ENCODE measurements at regions not wholly inside any gene's neighbourhood (a gene's known extent, or its start where the extent isn't known, plus 50 kb on each side); places are given as distances from the start of the nearest gene placed in this dataset.
"Not testable (repeated sequence)": the region's sequence is repeated elsewhere in the genome, so short reads cannot be mapped to it uniquely, and the experiment has no call there.

GRCh38 chr12:97801471-97802059 is 339.0 kb downstream of the RMST start:
- no peak for DNase-seq

DNA sequence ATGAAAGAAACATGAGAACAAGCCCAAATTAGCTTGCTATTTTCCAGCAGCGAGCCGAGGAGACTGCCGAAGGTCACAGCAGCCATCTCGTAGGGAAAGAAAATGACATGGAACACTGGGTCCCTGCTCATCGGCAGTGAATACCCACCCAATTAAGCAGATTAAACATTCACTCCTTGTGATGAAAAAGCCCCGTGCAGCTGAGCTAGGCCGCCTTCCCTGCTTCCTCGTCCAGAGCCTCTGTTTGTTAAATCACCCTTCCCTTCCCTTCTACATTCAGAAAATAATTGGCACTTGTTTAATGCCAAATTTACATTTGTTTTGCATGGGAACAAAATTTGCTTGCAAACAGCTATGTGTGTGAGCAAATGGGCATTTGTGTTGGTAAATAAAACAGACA is 342.5 kb downstream of the RMST start:
- no peak for DNase-seq

DNA sequence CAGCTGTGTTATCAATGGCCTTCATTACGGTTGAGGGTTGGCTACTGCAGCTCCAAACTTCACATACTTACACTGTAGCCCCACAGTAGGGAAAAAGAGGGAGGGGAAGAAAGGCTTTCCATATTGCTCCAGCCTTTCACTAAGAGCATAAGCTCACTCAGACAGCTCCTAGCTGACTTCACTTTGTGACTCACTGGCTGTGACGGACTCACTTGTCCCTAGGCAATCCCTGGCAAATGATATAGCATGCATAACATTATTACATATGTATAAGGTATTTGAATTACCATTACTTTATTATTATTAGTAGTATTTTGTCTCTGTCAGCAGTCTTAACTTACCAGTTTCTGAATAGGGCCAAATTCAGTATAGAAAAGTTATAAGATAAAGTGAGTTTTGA is 350.7 kb downstream of the RMST start:
- DNase-seq = no peak

DNA sequence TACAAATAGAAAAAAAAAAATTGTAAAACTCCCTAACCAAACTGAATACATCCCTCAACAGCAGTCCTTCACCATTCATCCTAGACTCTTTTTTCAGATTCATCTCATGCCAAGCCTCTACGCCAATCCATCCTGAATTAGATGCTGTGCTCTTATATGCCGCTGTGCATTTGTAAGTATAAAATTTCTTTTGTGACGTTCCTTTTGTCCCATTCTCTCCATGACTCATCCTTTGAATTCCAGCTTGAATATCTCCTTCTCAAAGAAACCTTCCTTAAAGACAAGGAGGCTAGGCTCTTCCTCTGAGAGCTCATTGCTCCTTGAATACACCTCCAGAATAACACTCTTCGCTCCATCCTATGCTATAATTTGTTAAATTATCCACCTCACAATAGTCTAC is 359.2 kb downstream of the RMST start:
- no peak for DNase-seq

- no peak for DNase-seq
These were observed 372.9 kb downstream of the RMST start for GRCh38 chr12:97835541-97835940.

DNA sequence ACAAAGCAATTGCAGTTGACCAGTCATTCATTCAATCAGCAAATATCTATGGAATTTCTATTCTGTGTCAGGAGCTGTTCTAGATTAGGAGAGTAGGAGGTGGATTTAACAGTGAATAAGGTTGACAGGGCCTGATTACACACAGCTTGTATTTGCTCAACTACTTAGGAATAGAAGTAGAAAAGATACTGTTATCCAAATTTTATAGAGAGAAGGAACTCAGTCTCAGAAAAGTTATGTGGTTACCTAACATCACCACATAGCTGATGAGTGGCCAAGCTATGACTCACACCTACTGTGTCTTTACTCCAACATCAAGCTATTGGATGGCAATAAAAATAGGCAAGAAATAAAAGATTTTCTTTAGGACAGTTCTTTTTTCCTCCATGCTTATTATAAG is 374.8 kb downstream of the RMST start:
- no peak for DNase-seq

DNA sequence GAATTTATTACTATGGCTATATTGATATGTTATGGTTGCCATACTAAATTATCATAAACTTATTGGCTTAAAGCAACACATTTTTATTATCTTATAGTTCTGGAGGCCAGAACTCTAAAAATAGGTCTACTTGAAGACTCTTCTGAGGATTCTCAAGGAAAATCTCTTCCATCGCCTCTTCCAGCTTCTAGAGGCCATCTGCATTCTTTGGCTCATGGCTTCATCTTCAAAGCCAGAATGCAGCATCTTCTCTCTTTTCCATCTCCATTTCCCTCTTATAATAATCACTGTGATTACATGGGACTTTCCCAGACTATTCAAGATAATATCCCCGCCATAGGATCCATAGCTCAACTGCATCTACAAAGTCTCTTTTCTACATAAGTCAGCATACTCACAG is 385.4 kb downstream of the RMST start:
- no peak for DNase-seq

GRCh38 chr12:97854477-97854876 is 391.9 kb downstream of the RMST start:
- no peak for DNase-seq

DNA sequence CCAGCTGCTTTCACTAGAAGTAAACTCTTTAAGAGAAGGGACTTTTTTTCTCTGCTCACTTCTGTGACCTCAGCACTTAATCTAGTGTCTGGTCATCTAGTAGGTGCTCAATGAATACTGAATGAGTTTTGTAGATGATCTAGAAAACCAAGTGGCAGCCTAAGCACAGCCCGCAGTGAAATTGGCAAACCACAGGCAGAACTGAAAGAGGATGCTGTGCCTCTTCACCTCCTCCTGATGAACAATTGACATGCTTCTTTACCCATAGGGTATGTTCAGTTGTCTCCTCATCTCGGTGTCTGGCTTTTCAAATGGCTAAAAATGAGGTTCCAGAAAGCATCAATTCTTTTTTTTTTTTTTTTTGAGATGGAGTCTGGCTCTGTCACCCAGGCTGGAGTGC is 399.5 kb downstream of the RMST start:
- DNase-seq = no peak

GRCh38 chr12:97875064-97875463 is 412.5 kb downstream of the RMST start:
- no peak for DNase-seq

DNA sequence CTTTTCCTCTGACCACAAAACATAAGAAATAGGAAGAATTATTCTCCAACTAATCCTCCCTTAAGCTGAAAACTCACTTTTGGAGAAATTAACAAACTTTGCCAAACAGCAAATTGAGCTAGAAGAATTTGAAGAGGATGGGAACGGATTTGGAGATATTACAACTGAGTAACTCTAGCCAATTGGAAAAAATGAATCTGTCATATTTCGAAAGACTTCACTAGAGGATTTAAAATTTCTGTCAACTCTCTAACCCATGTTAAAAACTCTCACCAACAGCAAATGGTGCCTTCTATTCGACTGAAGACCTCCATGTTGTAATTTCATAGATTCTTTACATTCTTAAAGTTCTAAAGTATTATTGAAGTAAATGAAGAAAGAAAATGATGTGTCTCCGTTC is 414.2 kb downstream of the RMST start:
- DNase-seq = no peak

DNA sequence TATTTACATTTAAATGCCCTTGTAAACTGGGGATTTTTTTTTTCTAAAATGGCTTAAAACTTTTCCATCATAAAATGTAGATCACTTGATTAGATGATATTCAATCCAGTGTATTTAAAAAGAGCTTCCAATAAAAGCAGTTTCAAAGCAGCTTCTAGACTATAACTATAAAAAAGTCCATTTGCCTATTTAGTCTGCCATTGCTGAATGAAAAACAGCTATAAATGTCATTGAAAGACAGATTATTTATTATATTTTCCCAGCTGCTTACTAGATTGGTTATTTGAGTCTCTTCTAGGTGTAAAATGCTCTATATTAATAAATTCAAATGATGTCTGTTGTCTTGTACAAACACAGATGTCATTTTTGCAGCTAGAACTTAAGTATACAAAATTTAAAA is 414.8 kb downstream of the RMST start:
- peak in 1 of 2 experiments; percentile 17 for DNase-seq

DNA sequence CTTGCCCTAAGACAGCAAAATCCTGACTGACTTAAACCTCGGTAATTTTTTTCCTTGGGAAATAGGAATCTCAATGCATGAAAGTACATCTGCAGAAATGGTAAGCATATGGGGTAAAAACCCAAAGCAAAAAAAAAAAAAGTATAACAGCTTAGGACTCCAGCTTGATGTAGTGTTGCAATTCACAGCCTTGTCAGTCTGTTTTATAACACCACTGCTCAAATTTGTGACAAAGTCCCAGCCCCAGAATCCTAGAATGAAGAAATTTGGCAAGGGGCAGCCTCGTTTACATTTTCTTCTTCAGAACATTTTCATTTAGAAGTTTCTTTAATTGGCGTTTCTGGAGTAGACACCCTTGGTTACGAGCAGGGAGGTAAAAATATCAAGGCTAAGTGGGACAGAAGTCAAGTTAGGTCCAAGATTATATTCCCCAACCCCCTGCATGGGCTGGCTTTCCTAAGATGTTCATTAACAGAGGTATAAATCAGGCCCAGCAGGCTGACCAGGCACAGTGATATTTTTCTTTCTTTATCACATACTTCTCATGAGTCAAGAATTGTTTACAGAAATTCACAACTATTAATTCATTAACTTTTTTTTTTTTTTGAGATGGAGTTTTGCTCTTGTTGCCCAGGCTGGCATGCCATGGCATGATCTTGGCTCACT is 424.0 kb downstream of the RMST start:
- DNase-seq = no peak

- not testable (repeated sequence) for DNase-seq
These were observed 435.3 kb downstream of the RMST start for GRCh38 chr12:97897881-97898280.

- DNase-seq = no peak
These were observed 436.9 kb downstream of the RMST start for GRCh38 chr12:97899529-97899928.

- no peak for DNase-seq
These were observed 437.4 kb downstream of the RMST start for GRCh38 chr12:97899956-97900355.

- no peak for DNase-seq
These were observed 440.8 kb downstream of the RMST start for GRCh38 chr12:97903356-97903755.

DNA sequence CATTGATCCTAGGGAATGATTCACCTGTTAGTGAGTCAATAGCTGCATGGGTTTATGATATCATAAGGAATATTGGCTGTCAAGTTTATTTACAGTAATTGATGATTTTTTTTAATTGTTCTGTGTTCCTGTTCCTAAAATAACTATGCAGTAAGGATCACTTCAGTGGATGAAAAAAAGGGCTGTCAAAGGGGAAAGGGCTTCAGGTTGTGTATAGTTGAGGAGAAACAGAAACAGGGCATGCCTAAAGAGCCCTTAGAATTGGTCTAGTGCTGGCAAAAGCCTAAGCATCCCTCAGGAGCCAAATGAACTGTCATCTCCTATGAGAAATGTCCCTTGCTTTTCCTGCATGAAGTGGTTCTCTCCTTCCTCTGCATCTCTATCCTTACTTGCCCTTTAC is 444.9 kb downstream of the RMST start:
- DNase-seq = no peak

GRCh38 chr12:97910559-97910958 is 448.0 kb downstream of the RMST start:
- DNase-seq = no peak

DNA sequence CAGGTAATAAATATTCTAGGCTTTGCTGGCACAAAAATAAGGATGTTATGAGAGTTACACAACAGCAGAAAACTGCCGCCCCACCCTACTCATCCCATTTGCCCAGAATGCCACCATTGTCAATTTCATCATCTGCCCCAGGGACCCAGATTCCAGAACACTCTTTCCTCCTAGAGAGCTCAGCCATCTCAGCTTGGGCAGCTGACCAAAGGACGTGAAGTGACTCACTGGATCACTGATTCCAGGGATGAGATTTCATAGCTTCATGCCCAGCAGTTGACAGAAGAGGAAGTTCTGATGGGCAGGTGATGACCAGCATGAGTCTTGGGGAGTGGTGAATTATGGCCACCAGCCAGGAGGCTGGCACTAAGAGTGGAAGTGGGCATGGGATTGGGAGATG is 450.3 kb downstream of the RMST start:
- no peak for DNase-seq

DNA sequence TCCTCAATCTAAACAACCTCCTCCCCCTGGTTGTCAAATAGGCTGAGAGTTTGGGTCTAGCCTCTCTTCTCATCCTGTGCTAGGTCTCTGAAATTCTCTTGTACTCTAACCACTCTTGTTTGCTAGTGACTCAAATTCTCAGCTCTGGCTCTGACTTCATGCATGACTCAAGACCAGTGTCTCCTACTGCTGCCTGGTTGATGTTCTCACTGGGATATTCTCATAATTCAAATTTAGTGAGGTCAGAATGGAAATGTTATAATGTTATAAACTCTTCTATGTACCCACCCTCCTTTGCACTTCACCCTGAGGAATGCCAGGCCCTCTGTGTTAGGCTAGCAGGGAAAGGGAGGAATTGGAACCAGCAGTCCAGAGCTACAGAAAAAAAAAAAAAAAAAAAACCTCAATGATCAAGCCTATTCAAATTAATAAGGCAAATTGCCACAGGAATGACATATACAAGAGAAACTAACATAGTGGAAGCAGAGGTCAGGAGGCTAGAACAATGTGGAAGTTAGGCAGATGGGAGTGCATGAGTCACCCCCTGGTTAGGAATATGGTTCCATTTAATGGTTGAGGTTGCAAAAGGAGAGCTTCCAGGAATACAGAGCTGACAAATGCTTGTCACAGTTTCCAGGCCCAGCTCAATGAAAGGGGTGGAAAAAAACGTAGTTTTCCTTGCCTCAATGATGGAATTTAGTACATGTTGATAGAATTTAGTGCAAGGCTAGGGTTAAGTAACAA is 459.5 kb downstream of the RMST start:
- no peak for DNase-seq

DNA sequence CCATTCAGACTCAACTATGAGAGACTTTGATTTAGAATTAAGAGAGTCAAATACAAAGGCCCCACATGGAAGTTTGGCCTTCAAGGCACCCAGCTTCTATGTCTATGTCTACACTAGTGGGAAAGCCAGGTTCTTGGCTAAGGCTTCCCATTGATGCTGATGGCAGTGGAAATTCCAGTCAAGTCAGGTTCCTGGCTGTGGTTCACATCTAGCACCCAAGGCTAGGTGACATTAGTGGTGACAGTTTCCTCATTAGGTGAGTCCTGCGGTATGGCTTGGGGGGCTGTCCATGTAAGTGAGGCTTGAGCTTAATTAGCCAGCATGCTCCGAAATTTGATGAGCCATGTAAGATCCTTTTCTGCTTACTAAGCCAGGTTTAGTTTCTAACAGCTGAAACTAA is 460.9 kb downstream of the RMST start:
- no peak for DNase-seq

DNA sequence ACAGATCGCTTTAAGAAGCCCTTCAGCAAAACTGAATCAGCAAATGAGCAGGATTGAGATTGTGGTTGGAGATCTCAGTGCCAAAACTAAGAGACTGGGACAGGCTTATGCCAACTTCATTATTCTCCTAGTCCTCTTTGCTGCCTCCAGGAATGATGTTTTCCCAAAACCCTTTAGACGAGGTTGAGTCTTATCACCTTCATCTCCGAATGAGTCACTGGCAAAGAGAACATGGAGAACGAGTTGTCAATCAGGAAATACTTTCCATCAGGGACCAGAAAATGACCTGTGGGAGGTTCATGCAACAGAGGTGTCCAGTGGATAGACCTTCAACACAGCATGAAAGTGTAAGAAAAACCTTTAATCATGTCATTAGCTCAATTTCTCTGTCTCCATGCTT is 461.5 kb downstream of the RMST start:
- no peak for DNase-seq

- no peak for DNase-seq
These were observed 465.4 kb downstream of the RMST start for GRCh38 chr12:97927977-97928376.

DNA sequence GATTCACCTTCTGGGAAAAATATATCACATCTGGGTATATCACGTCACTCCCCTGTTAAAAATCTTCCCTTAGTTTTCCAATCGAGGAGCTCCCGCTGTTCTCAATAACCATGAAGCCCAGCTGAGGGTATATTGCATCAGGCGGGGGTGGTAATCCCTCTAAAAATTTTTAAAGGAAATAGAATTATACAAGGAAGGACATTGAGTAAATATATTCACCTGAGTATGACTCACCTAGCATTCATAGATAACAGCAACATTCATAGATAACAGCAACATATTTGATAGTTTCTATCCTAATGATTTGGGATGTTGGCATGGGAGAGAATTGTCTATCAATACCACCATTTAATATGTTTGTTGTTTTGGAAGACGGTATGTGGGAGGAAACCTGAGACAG is 473.6 kb downstream of the RMST start:
- DNase-seq = no peak
